GM18507 (cell line): ENCODE measurements at regions not wholly inside any gene's neighbourhood (a gene's known extent, or its start where the extent isn't known, plus 50 kb on each side); places are given as distances from the start of the nearest gene placed in this dataset.

Experiments
- DNase-seq: peaks from one replicate; pipeline ENCODE4 v3.0.0; 2011; ENCODE audit warnings: low read depth; ENCODE audit not compliant: insufficient read length; ENCODE audit errors: extremely low spot score
- FAIRE-seq: peaks from 2 replicates; lab custom pipeline; 2011; peaks lifted over from hg19 to GRCh38; lab: Jason Lieb, UNC

DNA sequence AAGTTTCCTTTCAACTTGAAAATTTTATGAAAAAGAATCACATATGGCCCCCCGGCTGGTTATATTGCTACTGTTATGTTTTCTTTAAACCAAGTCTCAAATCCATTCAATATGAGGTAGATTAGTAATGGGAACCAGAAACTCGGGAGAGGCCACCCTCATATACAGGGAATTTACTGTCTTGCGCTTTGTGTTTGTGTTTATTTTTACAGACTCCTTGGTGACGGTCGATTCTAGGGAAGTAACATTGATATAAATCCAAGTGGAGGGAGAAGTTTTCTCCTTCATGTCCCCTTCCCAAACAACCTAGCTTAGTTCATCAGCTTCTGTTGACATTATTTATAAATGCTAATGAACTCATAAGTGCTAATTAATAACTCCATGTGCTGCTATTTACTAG is 163.5 kb upstream of the LMO4 start:
- no peak for DNase-seq
- FAIRE-seq, result no peak

DNA sequence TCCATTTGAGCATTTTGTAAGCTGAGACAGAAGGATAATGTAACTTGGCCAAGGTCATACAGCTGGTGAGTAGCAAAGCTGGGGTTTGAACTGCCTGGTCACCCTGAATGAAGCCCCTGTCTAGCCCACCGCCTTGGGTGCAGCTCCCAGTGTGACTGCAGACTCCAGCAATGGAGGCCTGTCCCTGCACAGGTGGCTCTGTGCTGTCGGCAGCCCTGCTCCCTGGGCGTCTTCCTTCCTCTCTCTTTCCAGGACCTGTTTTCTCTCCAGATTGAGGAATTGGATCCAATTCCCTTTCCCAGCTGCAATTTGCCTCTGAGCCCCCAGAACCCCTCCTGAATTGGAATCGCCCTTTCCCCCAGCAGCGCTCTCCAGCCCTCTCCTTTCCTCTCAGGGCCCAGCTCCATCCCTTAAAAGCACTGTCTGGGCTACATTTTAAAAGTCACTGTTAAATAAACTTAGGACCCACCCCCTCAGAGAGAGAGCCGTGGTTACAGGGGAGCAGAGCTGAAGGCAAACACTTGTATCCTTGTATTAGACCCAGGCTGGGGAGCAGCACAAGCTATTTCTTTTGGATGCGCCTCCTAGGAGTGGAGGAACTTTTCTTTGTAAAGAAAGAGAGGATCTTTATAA is 161.4 kb upstream of the LMO4 start:
- DNase-seq (no peak), FAIRE-seq (no peak)

- DNase-seq (no peak), FAIRE-seq (no peak)
Observed at GRCh38 chr1:87167848-87168525, 160.7 kb upstream of the LMO4 start.

DNA sequence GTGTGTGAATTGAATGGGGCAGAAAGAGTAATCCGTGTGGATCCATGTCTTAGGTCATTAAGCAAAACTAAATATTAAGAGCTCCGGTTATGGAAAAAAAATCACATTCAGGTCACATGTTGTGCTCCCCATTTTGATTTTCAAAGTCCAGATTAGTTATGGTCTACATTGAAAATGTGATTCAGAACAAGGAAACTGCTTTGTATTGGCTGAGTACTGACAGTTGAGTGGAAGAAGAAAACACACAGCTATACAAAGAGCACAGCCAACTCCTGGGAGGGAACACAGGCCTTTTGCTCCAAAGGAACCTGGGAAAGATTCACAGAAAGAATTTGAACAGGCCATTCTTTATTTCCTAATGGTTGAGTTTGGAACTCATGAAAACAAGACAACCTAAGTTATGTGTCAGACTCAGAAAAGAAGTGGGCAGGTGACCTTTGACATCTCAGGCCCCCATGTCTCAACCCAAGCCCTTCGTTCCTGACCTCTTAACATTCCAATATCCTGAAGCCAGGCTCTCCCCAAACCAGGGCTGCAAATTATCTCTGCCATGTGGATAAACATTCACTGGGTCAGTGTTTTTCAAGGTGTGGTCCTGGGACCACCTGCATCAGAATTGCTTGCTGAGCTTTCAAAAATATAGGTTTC is 159.3 kb upstream of the LMO4 start:
- DNase-seq (no peak), FAIRE-seq (no peak)

DNA sequence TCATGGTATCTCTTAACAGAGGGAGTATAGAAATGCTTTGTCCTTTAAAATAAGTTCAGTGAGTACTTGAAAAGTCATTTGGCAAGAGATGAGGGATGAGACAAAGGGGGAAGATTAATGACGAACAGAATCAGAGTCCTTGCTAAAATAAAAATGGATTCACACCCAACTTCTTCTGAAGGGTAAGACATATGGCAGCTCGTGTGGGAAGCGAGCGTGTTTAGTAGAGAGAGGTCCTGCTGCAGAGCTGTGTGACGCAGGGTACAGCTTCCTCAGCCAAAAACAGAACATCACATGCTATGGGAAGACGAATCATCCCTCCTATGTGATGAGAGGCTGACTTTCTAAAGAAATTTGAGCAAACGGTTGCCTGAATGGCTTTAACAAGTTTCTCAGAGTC is 158.5 kb upstream of the LMO4 start:
- no peak for FAIRE-seq

GRCh38 chr1:87170931-87171598 is 157.6 kb upstream of the LMO4 start:
- no peak for DNase-seq
- no peak for FAIRE-seq

More for the DNA sequence above, 158.5 kb upstream of the LMO4 start:
- DNase-seq, result no peak

GRCh38 chr1:87173231-87173630 is 155.4 kb upstream of the LMO4 start:
- DNase-seq, result no peak
- FAIRE-seq, result no peak

- FAIRE-seq (no peak), DNase-seq (no peak)
Observed at GRCh38 chr1:87174724-87175245, 153.9 kb upstream of the LMO4 start.

DNA sequence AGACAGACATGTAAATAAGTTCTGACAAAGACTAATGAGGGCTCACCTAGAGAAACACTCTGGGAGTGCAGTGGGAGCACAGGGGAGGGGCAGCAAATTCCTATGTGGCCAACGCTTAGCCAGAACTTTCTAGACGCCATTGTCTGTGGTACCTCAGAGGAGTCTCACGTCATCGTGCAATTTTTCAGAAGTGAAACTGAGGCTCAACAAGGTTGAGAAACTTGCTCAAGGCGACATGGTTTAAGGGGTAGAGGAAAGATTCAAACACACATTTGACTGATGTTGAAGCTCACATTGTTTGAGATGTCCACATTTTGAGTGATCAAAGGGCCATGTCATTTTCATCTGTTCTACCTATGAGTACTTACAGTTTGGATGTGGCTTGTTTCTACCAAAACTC is 152.6 kb upstream of the LMO4 start:
- DNase-seq, result no peak
- no peak for FAIRE-seq

DNA sequence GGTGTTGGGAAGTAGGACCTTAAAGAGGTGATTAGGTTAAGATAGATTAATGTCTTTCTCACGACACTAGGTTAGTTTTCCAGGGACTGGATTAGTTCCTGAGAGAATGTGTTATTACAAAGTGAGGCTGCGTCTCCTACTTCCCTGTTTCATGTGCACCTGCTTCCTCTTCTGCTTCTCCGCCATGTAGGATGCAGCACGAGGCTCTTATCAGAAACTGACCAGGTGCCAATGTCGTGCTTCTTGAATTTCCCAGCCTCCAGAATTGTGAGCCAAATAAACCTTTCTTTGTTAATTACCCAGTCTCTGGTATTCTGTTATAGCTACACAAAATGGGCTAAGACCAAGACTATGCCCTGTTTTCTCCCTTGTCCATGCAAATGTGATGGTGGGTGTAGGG is 152.2 kb upstream of the LMO4 start:
- no peak for DNase-seq
- no peak for FAIRE-seq

DNA sequence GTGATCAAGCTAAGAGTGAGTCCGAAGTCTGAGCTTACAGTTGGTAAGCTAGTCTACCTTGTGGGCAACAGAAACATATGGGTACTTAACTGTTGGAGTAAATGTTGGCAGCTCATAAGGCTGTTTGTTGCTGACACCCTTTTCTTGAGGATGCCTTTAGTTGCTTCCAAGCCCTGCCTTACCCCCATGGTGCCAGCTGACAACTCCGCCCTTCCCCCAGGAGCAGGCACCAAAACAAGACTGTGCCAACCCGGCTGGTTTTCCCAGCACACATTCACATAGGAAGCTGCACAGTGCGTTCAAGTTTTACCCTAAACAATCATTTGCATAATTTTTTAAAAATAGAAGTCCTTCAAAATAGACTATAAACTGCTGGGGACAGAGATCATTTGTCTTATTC is 150.2 kb upstream of the LMO4 start:
- DNase-seq (no peak), FAIRE-seq (no peak)

DNA sequence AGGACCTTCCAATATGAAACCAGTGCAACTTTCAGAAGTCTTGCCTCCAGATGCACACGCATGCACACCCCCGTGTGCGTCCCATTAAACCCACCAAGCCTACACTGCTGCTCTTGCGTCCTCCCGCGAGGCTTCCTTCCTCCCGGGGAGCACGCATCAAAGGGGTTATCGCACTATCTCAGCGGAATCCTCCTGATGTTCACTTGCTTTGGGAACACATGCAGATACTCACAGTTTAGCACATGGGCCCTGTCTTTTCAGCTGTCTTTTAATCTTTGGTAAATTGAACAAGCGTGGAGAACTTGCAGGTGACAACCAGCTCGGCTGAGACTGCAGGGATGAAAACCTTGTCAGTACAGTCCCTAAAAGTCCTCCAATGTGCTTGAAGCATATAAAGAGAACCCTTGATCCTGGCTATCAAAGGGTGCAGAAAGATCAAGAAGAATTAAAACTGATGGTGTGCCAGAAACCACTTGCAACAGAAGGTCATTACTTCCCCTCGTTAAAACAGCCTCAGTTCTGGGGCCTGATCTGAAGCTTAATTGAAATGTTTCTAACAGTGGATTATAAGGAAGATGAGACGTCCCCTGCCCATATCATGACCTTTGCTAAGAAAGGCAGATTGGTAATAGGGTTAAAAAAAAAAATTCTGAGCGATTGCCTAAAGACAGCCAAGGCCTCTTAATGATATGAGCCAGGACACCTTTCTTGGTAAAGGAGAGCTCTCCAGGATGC is 149.4 kb upstream of the LMO4 start:
- no peak for DNase-seq
- FAIRE-seq, result no peak

- DNase-seq (no peak), FAIRE-seq (no peak)
Observed at GRCh38 chr1:87179851-87180519, 148.7 kb upstream of the LMO4 start.

DNA sequence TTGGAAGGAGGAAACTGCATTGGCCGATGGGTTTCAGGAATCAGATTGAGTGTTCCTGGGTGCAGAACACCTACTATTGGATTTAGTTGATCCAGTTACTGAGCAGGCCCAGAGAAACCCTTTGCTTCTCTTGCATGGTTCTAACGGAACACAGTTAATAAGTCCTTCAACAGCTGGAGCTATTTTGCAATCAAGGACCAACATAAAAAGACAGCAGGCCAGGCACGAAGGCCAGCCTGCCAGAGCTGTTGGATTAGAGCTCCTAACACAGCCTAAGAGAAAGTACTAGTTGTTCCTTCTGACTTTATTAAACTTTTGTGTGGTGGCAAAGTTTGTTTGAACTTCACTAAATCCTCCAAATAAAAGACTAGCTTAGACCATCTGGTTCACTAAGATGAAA is 148.0 kb upstream of the LMO4 start:
- DNase-seq, result no peak
- FAIRE-seq, result no peak

DNA sequence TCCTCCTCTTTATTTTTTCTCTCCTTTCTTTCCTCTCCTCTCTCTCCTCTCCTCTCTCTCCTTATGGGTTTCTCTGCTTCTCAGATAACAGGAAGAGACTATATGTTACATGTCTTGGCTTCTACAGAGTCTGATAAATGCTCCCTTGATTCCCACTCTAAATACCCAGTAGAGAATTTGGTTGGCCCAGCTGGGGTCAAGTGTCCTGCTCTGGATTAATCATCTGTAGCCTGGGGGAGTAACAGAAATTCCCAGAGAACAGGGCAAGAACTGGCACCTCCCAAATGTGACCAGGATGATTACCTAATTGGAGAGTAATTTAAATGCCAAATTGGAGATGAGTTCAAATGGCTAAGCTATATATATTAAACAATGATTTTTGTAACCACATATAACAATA is 146.1 kb upstream of the LMO4 start:
- DNase-seq (no peak), FAIRE-seq (no peak)

GRCh38 chr1:87185077-87185476 is 143.6 kb upstream of the LMO4 start:
- no peak for DNase-seq
- no peak for FAIRE-seq

- no peak for FAIRE-seq
Observed at GRCh38 chr1:87186346-87186745, 142.3 kb upstream of the LMO4 start.

GRCh38 chr1:87188640-87189039 is 140.0 kb upstream of the LMO4 start:
- DNase-seq (no peak), FAIRE-seq (no peak)

More at GRCh38 chr1:87186346-87186745, 142.3 kb upstream of the LMO4 start:
- no peak for DNase-seq

- FAIRE-seq, result no peak
- no peak for DNase-seq
Observed at GRCh38 chr1:87190402-87190801, 138.3 kb upstream of the LMO4 start.
